CD4-positive, alpha-beta T cell treated with Interleukin-1 beta for 1 hour (primary cell): ENCODE measurements at regions not wholly inside any gene's neighbourhood (a gene's known extent, or its start where the extent isn't known, plus 50 kb on each side); places are given as distances from the start of the nearest gene placed in this dataset.

ENCODE experiments used
- DNase-seq, 2 donors: peaks; one replicate each; pipeline ENCODE4 v3.0.0-alpha.2; 2020 to 2022

GRCh38 chr7:15794801-15795200 lies 108.3 kb upstream of the MEOX2 start:
- no peak for DNase-seq

GRCh38 chr7:15784694-15785030 lies 98.2 kb upstream of the MEOX2 start:
- no peak for DNase-seq

- DNase-seq = no peak
These were observed 97.7 kb upstream of the MEOX2 start for GRCh38 chr7:15783987-15784693.

GRCh38 chr7:15782656-15783055 lies 96.2 kb upstream of the MEOX2 start:
- DNase-seq = no peak

- DNase-seq = no peak
These were observed 95.5 kb upstream of the MEOX2 start for GRCh38 chr7:15781944-15782343.

- DNase-seq = no peak
These were observed 93.8 kb upstream of the MEOX2 start for GRCh38 chr7:15780271-15780670.

- no peak for DNase-seq
These were observed 91.7 kb upstream of the MEOX2 start for GRCh38 chr7:15778191-15778590.

GRCh38 chr7:15765753-15766152 lies 79.3 kb upstream of the MEOX2 start:
- no peak for DNase-seq

GRCh38 chr7:15764851-15765382 lies 78.4 kb upstream of the MEOX2 start:
- DNase-seq = no peak

- no peak for DNase-seq
These were observed 77.5 kb upstream of the MEOX2 start for GRCh38 chr7:15764010-15764409.

GRCh38 chr7:15757041-15758000 lies 70.8 kb upstream of the MEOX2 start:
- no peak for DNase-seq

DNA sequence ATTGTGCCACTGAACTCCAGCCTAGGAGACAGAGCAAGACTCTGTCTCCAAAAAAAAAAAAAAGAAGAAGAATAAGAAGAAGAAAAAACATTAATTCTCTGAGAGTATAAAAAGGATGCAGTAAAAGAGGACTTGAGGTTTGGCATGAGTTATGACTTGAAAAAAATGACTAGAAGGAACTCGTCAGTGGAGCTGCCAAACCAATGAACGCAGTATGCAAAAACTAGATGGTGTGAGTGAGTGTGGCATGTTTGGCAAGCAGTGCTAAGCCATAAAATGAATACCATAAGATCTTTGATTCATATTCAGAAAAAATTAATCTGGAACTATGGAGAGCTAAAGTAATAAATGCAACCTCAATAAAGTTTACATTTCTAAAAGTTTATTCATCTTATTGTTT lies 68.6 kb upstream of the MEOX2 start:
- no peak for DNase-seq

DNA sequence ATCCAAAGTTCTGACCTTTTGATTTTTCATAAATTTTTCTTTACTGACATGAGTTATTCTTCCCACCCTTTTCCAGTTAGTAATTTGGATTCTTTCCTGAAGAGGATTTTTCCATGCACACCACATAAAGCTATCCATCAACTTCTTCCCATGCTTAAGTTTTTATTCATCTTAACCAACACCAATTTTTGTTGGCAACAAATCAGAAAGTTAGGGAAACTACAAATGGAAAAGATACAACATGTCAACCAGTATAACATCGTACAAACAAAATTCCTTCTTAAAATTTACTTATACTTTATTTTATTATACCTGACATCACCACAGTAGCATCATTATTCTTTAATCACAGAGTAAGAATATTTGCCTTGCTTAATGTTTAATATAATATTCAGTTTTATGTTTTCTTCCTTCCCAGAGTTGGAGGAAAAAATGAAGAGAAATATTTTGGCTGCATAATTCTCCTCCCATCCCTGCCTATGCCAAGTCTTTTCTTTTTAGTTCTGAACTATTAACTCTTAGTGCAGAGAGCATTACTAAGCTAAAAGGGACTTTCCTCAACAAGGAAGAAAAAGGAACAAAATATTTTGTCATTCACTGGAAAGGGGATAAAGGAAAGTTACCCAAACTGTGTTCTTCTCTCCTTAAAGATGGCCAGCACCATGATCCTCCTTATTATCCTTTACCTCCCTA lies 67.5 kb upstream of the MEOX2 start:
- no peak for DNase-seq

- DNase-seq = no peak
These were observed 65.9 kb upstream of the MEOX2 start for GRCh38 chr7:15752377-15752776.

DNA sequence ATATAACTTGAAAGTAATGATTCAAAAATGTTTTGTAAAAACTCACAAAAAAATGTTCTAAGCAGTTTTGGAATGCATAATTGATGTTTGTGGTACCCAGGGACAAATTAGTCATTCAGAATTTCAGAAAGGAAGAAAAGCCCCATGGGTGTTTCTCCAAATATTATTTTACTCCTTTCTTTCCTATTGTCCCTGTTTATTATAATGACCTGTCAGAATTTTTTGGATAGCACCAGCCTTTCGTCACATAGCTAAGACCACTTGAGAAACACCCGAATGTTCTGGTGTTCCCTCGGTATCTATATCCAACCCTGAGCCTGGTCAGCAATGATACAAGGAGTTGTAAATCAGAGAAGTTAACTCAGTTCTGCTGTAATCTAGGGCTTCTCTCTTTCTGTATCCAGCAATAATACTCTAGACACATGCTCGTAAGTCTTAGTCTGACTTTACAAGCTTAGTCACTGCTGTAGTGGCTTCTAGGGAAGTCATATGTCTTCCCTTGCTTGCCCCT lies 64.8 kb upstream of the MEOX2 start:
- no peak for DNase-seq

- no peak for DNase-seq
These were observed 64.2 kb upstream of the MEOX2 start for GRCh38 chr7:15750727-15751126.

DNA sequence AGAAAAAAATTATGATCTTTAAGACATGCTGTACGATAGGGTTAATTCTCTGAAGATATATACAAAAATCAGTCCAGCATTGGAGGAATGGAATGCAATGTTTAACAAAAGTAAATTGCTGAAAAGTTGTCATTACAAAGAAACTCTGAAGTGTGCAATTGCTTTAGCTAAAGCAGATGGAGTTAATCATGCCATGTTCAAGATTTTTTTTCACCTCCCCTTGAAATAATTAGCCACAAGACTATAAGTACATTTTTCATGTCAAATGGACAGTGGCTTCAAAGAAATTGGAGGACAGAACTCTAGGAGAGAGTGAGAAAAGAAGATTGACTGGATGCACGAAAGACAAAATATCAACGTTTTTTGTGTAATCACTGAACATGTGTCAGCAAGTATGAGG lies 63.1 kb upstream of the MEOX2 start:
- DNase-seq = no peak

DNA sequence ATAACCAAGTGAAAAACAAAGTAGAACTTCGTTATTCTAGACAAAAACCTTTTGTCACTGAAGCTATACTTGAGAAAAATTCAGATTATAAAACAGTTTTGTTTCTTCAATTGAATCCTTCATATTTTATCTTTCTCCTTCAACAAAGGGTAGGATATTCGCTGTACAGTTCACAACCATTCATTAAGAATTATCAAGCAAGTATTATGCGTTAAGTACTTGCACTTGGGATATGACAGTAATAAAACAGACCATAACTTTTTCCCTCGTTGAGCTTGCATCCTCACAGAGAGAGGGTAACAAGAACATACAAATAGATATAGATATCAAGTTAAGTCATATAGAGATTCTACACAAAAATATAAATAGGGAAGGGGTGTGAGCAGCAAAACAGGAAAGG lies 61.2 kb upstream of the MEOX2 start:
- DNase-seq = no peak

DNA sequence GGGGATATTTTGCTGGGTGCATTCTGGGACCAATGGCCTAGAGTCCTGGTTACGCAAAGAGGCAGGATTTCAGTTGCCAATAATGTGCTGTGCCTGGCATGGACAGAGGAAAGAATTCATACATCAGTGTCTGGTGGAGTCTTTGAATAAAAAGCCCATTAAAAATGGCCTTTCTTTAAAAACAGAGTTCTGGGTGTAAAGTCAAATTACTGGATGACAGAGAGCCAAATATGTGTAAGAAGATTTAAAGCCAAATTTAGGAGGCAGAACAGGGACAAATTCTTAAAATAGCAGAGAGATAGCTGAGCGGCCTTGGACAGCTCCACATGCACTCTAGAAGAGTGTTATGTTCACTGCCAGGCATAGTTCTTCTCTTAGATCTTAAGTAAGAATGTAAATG lies 60.8 kb upstream of the MEOX2 start:
- no peak for DNase-seq

DNA sequence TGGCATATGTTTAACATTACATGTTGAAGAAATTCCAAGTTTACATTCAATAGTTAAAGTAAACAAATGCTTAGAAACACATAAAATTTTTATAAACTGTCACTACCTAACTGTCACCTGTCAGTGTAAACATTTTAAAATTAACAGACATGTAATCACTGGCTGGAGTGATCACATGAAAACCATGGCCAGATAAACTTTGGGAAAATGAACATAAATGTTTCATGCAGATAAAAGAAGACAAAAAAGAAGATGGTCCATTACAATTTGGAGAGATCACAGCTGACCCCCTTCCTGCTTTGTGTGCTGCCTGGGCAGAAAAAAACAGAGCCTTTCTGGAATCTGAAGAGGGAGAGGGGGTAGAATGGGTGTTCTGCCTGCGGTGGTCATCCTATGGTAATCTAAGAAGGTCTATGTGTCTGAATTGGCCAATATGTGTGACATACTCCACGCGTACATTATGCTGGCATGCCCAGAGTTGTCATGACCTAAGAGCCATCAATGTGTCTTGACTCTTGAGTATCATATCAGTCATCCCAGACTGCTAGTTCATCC lies 57.5 kb upstream of the MEOX2 start:
- DNase-seq = no peak

GRCh38 chr7:15737601-15738000 lies 51.1 kb upstream of the MEOX2 start:
- no peak for DNase-seq
